PC-9 (cell line): ENCODE measurements at regions not wholly inside any gene's neighbourhood (a gene's known extent, or its start where the extent isn't known, plus 50 kb on each side); places are given as distances from the start of the nearest gene placed in this dataset.

ENCODE experiments used
- CTCF ChIP-seq: fragments of 200-600 bp; sonication (generic); conservative IDR thresholded peaks from 2 replicates; pipeline ENCODE4 v1.6.1; 2017; ENCODE audit warnings: mixed run types, antibody characterized with exemption, mild to moderate bottlenecking, moderate library complexity
- EZH2 ChIP-seq: fragments of 200-600 bp; sonication (generic); IDR thresholded peaks from 2 replicates; pipeline ENCODE4 v1.8.0; 2017; ENCODE audit warnings: antibody characterized with exemption, low read depth

DNA sequence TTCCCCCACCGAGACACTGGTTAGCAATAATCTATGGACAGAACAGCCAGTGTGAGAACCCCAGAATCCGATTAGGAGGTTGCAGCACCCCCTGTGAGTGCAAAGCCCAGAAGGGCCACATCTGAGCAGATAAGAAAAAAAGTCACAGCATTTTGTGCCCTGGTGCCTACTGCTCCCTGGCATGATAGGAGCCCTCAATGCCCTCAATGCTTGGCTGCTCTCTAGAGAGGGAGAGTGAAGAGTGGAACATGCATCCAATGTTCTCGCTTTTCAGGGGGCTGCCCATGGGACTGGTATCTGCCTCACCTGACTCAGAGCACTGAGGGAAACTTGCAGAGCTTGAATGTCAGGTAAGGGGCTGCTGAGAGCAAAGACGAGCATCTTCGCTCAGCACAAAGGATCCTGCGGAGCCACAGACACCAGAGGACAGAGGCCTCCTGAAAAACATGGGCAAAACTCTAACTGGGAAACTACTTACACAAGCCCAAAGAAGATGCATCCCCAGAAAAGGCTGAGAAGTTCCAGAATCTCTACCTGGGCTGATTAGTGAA is 98.0 kb upstream of the FAM20C start:
- TF ChIP-seq CTCF (no peak), EZH2 (no peak)
